ENCODE measurements at regions not wholly inside any gene's neighbourhood (a gene's known extent, or its start where the extent isn't known, plus 50 kb on each side); places are given as distances from the start of the nearest gene placed in this dataset.

- Histone ChIP-seq H3K27me3 (ENCODE audit: control insufficient read depth, insufficient read depth, low read length) (no peaks in the 10 kb centered on the region), H3K4me3 (ENCODE audit: low read depth, low read length) (no peak overlapping the region), H3K4me1 (no peaks in the 10 kb centered on the region), H3K36me3 (ENCODE audit: control insufficient read depth, insufficient read depth, low read length) (no peaks in the 10 kb centered on the region), H3K79me2 (no peaks in the 10 kb centered on the region), H3K9me3 (ENCODE audit: control insufficient read depth, low read length) (no peaks in the 10 kb centered on the region), H3K4me2 (ENCODE audit: low read length) (no peak overlapping the region), H2AFZ (no peak overlapping the region), H3K9ac (no peak overlapping the region), H3K27ac (no peak overlapping the region)
- TF ChIP-seq, protein P1, sequence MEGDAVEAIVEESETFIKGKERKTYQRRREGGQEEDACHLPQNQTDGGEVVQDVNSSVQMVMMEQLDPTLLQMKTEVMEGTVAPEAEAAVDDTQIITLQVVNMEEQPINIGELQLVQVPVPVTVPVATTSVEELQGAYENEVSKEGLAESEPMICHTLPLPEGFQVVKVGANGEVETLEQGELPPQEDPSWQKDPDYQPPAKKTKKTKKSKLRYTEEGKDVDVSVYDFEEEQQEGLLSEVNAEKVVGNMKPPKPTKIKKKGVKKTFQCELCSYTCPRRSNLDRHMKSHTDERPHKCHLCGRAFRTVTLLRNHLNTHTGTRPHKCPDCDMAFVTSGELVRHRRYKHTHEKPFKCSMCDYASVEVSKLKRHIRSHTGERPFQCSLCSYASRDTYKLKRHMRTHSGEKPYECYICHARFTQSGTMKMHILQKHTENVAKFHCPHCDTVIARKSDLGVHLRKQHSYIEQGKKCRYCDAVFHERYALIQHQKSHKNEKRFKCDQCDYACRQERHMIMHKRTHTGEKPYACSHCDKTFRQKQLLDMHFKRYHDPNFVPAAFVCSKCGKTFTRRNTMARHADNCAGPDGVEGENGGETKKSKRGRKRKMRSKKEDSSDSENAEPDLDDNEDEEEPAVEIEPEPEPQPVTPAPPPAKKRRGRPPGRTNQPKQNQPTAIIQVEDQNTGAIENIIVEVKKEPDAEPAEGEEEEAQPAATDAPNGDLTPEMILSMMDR (IDR thresholded peaks at IDR 0.05), result no peak
These were observed 183.2 kb upstream of the TCF21 start for GRCh38 chr6:133705731-133706130.

- H3K79me2 ChIP-seq, result no peaks in the 10 kb centered on the region
- no peak overlapping the region for H2AFZ ChIP-seq
- TF ChIP-seq, protein P1 (IDR thresholded peaks at IDR 0.05), result no peak
- no peaks in the 10 kb centered on the region for H3K27me3 ChIP-seq (ENCODE audit: control insufficient read depth, insufficient read depth, low read length)
- H3K36me3 ChIP-seq (ENCODE audit: control insufficient read depth, insufficient read depth, low read length), result no peaks in the 10 kb centered on the region
- H3K9ac ChIP-seq, result no peak overlapping the region
- no peak overlapping the region for H3K27ac ChIP-seq
- no peaks in the 10 kb centered on the region for H3K4me1 ChIP-seq
- H3K4me3 ChIP-seq (ENCODE audit: low read depth, low read length), result no peak overlapping the region
- H3K9me3 ChIP-seq (ENCODE audit: control insufficient read depth, low read length), result no peaks in the 10 kb centered on the region
- no peak overlapping the region for H3K4me2 ChIP-seq (ENCODE audit: low read length)
These were observed 181.5 kb upstream of the TCF21 start for GRCh38 chr6:133707456-133707855.

GRCh38 chr6:133710826-133711225 is 178.1 kb upstream of the TCF21 start:
- Histone ChIP-seq H3K9ac (no peak overlapping the region), H2AFZ (no peak overlapping the region), H3K4me1 (no peaks in the 10 kb centered on the region), H3K36me3 (ENCODE audit: control insufficient read depth, insufficient read depth, low read length) (no peaks in the 10 kb centered on the region), H3K27me3 (ENCODE audit: control insufficient read depth, insufficient read depth, low read length) (no peaks in the 10 kb centered on the region), H3K79me2 (no peaks in the 10 kb centered on the region), H3K9me3 (ENCODE audit: control insufficient read depth, low read length) (no peaks in the 10 kb centered on the region), H3K4me3 (ENCODE audit: low read depth, low read length) (no peak overlapping the region), H3K27ac (no peak overlapping the region), H3K4me2 (ENCODE audit: low read length) (no peak overlapping the region)
- TF ChIP-seq, protein P1 (IDR thresholded peaks at IDR 0.05), result no peak

DNA sequence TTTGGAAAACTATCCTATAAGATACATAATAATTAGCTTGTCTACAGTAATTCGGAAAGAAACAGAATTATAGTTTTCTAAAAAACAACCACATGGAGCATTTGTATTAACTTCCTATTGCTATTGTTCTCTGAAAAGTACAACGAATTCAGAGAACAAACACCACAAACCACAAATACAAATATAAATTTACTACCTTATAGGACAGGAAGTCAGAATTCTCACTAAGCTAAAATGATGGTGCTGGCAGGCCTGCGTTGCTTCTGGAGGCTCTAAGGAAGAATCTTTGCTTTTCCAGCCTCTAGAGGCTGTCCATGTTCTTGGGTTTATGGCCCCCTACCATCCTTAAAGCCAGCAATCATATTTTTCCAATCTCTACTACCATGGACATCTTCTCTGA is 173.6 kb upstream of the TCF21 start:
- no peaks in the 10 kb centered on the region for H3K79me2 ChIP-seq
- H3K36me3 ChIP-seq (ENCODE audit: control insufficient read depth, insufficient read depth, low read length), result no peaks in the 10 kb centered on the region
- no peaks in the 10 kb centered on the region for H3K27me3 ChIP-seq (ENCODE audit: control insufficient read depth, insufficient read depth, low read length)
- no peak overlapping the region for H3K4me3 ChIP-seq (ENCODE audit: low read depth, low read length)
- TF ChIP-seq, protein P1 (IDR thresholded peaks at IDR 0.05), result no peak
- H3K4me1 ChIP-seq, result no peaks in the 10 kb centered on the region
- H2AFZ ChIP-seq, result no peak overlapping the region
- no peaks in the 10 kb centered on the region for H3K9me3 ChIP-seq (ENCODE audit: control insufficient read depth, low read length)
- H3K4me2 ChIP-seq (ENCODE audit: low read length), result no peak overlapping the region
- no peak overlapping the region for H3K27ac ChIP-seq
- no peak overlapping the region for H3K9ac ChIP-seq

DNA sequence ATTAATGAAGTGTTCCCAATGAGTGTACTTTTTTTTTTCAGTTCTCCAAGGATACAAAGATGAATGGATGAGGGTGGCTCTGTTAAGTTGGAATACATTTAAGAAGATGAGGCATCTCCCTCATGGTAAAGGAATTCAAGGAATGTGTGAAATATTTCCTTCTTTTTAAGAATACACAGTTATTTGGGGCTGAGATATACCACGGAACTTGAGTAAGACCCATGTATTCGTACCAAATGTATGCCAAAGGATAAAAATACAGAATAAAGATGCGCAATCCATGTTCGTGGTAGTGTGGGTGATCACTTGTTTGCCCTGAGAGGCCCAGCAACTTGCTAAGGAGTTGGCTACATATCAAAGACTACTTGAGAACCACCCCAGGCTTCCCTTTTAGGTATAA is 164.2 kb upstream of the TCF21 start:
- Histone ChIP-seq H3K9ac (no peak overlapping the region), H3K4me2 (ENCODE audit: low read length) (no peak overlapping the region), H3K27me3 (ENCODE audit: control insufficient read depth, insufficient read depth, low read length) (no peaks in the 10 kb centered on the region), H3K79me2 (no peaks in the 10 kb centered on the region), H3K4me1 (no peaks in the 10 kb centered on the region), H3K36me3 (ENCODE audit: control insufficient read depth, insufficient read depth, low read length) (no peaks in the 10 kb centered on the region), H3K27ac (no peak overlapping the region), H3K4me3 (ENCODE audit: low read depth, low read length) (no peak overlapping the region), H2AFZ (no peak overlapping the region), H3K9me3 (ENCODE audit: control insufficient read depth, low read length) (no peaks in the 10 kb centered on the region)
- TF ChIP-seq, protein P1 (IDR thresholded peaks at IDR 0.05), result no peak
